ENCODE measurements at regions not wholly inside any gene's neighbourhood (a gene's known extent, or its start where the extent isn't known, plus 50 kb on each side); places are given as distances from the start of the nearest gene placed in this dataset.

DNA sequence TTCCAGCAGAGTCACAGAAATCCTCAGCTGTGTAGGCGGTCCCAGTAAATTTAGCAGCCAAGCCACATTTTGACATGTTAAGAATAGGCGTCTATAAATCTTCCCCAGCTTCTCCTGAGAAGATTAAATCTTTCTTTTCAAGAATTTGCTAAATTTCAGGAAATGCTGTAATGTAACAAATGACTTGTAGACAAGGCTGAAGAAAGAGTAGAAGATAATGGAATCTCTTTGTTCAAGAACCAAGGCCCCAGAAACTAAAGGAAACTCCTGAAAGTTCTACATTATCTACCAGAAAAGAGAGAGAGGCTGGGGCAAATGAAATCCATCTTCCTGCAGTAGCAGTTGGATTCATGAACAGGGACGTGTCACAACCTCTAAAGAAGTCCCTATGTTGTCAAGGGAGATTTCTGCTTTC is 760.3 kb downstream of the NOVA1 start:
- TF ChIP-seq CTCF (IDR thresholded peaks at IDR 0.05) (no peak), POLR2A (IDR thresholded peaks at IDR 0.05) (no peak)
